Natural killer cell (primary cell): ENCODE measurements at regions not wholly inside any gene's neighbourhood (a gene's known extent, or its start where the extent isn't known, plus 50 kb on each side); places are given as distances from the start of the nearest gene placed in this dataset.

Experiments used
- ATAC-seq, 3 donors: fragments of 150-1000 bp in 2 of 3; fragments of 200-7000 bp in 1 of 3; cut with Tn5 transposase; 1 replicate in 1 of 3; 2 replicates in 2 of 3; pipeline ENCODE4 v1.10.0; 2021; ENCODE audit warnings: mild to moderate bottlenecking in 2 of 3, moderate library complexity in 2 of 3
- DNase-seq, 2 donors: peaks; one replicate each; pipeline versions ENCODE4 v3.0.0 to v3.0.0-alpha.2; 2013 to 2021; ENCODE audit warnings: mixed read lengths in 1 of 2
- H3K27ac ChIP-seq: one replicate; pipeline ENCODE4 v1.5.1; 2013; ENCODE audit warnings: mild to moderate bottlenecking, low read length
- H3K27me3 ChIP-seq: one replicate; pipeline ENCODE4 v1.6.1; 2013; ENCODE audit warnings: low read length; ENCODE audit not compliant: control insufficient read depth, insufficient read depth
- H3K36me3 ChIP-seq: one replicate; pipeline ENCODE4 v1.6.1; 2013; ENCODE audit warnings: low read length; ENCODE audit not compliant: control insufficient read depth, insufficient read depth
- H3K4me1 ChIP-seq: one replicate; pipeline ENCODE4 v1.6.1; 2013; ENCODE audit warnings: low read length; ENCODE audit not compliant: control insufficient read depth, insufficient read depth
- H3K4me3 ChIP-seq: one replicate; pipeline ENCODE4 v1.5.1; 2013; ENCODE audit warnings: low read length
- H3K9me3 ChIP-seq: one replicate; pipeline ENCODE4 v1.6.1; 2013; ENCODE audit warnings: low read length; ENCODE audit not compliant: control insufficient read depth, insufficient read depth
- H3K27ac Mint-ChIP-seq, 2 donors: one replicate each; pipeline ENCODE4 v1.8.0; 2022; ENCODE audit warnings: mild to moderate bottlenecking in 2 of 2, mixed read lengths in 2 of 2, moderate library complexity in 1 of 2
- H3K27me3 Mint-ChIP-seq, 2 donors: one replicate each; pipeline ENCODE4 v1.8.0; 2022; ENCODE audit warnings: low read depth in 2 of 2, mixed read lengths in 2 of 2
- H3K36me3 Mint-ChIP-seq: one replicate; pipeline ENCODE4 v1.8.0; 2022; ENCODE audit warnings: mixed read lengths
- H3K4me1 Mint-ChIP-seq, 2 donors: one replicate each; pipeline ENCODE4 v1.8.0; 2022; ENCODE audit warnings: mixed read lengths in 2 of 2
- H3K4me3 Mint-ChIP-seq: one replicate; pipeline ENCODE4 v1.8.0; 2022; ENCODE audit warnings: mild to moderate bottlenecking, moderate library complexity, mixed read lengths
- H3K9me3 Mint-ChIP-seq, 2 donors: one replicate each; pipeline ENCODE4 v1.8.0; 2022; ENCODE audit warnings: mixed read lengths in 2 of 2
- WGBS: methylation state at CpG from one replicate; pipeline ENCODE4 v1.1.7; 2013; ENCODE audit warnings: missing lambda C conversion rate; ENCODE audit not compliant: insufficient coverage; 5-methylcytosine and 5-hydroxymethylcytosine counted together
- intact Hi-C: fragments of 100-400 bp; cut with micrococcal nuclease; formaldehyde crosslinking; loops from one replicate; pipeline ENCODE4 v1.14.2; 2022
- TF ChIP-seq, protein P1 (sequence below): fragments of 200-600 bp; IDR thresholded peaks from one replicate; pipeline ENCODE4 v1.8.0; 2022; ENCODE audit warnings: antibody characterized with exemption

DNA sequence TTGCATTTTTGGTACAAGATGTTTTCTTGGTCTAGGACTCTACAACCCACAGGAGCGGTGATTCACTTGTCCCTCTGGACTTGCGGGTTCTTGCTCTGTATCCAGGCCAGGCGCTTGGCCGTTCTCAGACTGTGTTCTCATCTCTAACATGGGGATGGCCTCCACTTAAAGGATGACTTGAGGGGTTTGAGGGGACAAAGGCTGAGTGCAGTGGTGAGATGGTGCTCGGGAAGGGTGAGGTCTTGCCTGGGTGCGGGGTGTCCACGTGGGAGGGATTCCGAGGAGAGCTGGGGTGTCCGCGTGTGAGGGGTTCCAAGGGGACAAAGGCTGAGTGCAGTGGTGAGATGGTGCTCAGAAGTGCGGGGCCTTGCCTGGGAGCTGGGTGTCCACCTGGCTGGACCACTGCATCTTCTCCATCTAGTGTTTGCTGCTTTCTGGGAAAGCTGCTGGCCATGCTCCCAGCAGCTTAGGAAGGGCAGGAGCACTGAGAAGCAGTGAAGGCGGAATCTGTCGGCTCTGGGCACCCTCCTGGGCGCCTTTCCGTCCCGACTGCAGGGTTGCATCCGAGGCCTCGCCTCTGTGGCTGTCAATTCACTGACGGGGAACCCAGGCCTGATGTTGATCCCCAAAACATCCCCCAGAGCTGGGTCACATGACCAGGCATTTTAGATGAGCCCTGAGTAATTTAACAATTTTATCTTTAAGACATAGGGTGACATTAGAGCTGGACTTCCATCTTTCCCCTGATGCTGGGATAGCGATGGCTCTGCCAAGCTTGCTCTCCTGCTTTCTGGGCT, 280.5 kb upstream of the IRX4 start:
- H3K27me3 Mint-ChIP-seq = peaks cover 9% of the 10 kb centered on the region in 2 donors
- no peaks in the 10 kb centered on the region for H3K9me3 ChIP-seq
- H3K4me1 Mint-ChIP-seq = no peaks in the 10 kb centered on the region
- TF ChIP-seq, protein P1, sequence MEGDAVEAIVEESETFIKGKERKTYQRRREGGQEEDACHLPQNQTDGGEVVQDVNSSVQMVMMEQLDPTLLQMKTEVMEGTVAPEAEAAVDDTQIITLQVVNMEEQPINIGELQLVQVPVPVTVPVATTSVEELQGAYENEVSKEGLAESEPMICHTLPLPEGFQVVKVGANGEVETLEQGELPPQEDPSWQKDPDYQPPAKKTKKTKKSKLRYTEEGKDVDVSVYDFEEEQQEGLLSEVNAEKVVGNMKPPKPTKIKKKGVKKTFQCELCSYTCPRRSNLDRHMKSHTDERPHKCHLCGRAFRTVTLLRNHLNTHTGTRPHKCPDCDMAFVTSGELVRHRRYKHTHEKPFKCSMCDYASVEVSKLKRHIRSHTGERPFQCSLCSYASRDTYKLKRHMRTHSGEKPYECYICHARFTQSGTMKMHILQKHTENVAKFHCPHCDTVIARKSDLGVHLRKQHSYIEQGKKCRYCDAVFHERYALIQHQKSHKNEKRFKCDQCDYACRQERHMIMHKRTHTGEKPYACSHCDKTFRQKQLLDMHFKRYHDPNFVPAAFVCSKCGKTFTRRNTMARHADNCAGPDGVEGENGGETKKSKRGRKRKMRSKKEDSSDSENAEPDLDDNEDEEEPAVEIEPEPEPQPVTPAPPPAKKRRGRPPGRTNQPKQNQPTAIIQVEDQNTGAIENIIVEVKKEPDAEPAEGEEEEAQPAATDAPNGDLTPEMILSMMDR = no peak
- H3K36me3 Mint-ChIP-seq = no peaks in the 10 kb centered on the region
- H3K36me3 ChIP-seq = no peaks in the 10 kb centered on the region
- no peak for ATAC-seq
- no peak overlapping the region for H3K4me3 ChIP-seq
- no peaks in the 10 kb centered on the region for H3K27me3 ChIP-seq
- 90% methylated on average over 20 of the region's 20 CpGs for WGBS
- H3K4me3 Mint-ChIP-seq = no peak overlapping the region
- H3K27ac ChIP-seq = no peak overlapping the region
- intact Hi-C loops = no loop called here
- no peaks in the 10 kb centered on the region for H3K4me1 ChIP-seq
- no peak for DNase-seq
- H3K27ac Mint-ChIP-seq = no peak overlapping the region
- H3K9me3 Mint-ChIP-seq = peaks cover 3 to 4% of the 10 kb centered on the region in 2 donors

DNA sequence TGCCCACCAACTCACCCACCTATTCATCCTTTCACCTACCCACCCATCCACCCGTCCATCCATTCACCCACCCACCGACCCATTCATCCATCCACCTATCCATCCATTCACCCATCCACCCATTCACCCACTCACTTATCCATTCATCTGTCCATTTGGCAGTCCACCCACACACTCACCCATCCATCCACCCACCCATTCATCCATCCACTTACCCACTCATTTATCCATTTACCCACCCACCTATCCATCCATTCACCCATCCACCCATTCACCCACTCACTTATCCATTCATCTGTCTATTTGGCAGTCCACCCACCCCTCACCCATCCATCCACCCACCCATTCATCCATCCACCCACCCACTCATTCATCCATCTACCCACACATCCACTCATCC, 278.1 kb upstream of the IRX4 start:
- ATAC-seq (no peak), DNase-seq (no peak)
- H3K36me3 ChIP-seq = no peaks in the 10 kb centered on the region
- no peak overlapping the region for H3K27ac ChIP-seq
- TF ChIP-seq, protein P1 = no peak
- no peak overlapping the region for H3K4me3 ChIP-seq
- WGBS = 90% methylated on average over 2 of the region's 2 CpGs
- Mint-ChIP-seq H3K27me3 (peaks cover 9% of the 10 kb centered on the region in 2 donors), H3K9me3 (peaks cover 3 to 4% of the 10 kb centered on the region in 2 donors), H3K27ac (no peak overlapping the region), H3K36me3 (no peaks in the 10 kb centered on the region), H3K4me1 (no peaks in the 10 kb centered on the region), H3K4me3 (no peak overlapping the region)
- H3K9me3 ChIP-seq = no peaks in the 10 kb centered on the region
- no peaks in the 10 kb centered on the region for H3K27me3 ChIP-seq
- H3K4me1 ChIP-seq = no peaks in the 10 kb centered on the region
- intact Hi-C loops = no loop called here

DNA sequence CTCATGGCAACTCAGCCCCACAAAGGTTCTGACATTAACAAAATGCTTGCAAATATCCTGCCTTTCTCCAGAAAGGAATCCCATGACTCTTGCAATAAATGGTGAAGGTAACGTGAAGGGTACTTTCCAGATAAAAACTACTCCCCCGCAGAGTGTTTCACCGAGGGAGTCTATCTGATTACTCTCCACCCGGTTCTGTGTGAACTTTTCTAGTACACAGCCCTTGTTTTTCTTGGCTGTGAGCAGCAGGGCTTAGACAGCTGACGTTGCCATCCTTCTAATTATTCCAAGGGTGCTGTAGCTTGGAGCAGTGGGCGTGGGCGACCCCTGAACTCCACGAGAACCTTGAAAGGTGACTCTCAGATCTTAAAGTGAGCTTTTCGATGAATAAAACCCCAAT, 276.0 kb upstream of the IRX4 start:
- H3K27me3 Mint-ChIP-seq = peaks cover 0 to 3% of the 10 kb centered on the region in 2 donors
- no peaks in the 10 kb centered on the region for H3K36me3 Mint-ChIP-seq
- H3K9me3 ChIP-seq = no peaks in the 10 kb centered on the region
- no peak overlapping the region for H3K27ac Mint-ChIP-seq
- no peaks in the 10 kb centered on the region for H3K4me1 ChIP-seq
- intact Hi-C loops = no loop called here
- no peak for DNase-seq
- TF ChIP-seq, protein P1 = no peak
- no peak overlapping the region for H3K4me3 ChIP-seq
- H3K27ac ChIP-seq = no peak overlapping the region
- no peak overlapping the region for H3K4me3 Mint-ChIP-seq
- H3K9me3 Mint-ChIP-seq = peaks cover 3 to 4% of the 10 kb centered on the region in 2 donors
- no peak for ATAC-seq
- no peaks in the 10 kb centered on the region for H3K27me3 ChIP-seq
- no peaks in the 10 kb centered on the region for H3K4me1 Mint-ChIP-seq
- no peaks in the 10 kb centered on the region for H3K36me3 ChIP-seq
- WGBS = 84% methylated on average over 9 of the region's 9 CpGs

DNA sequence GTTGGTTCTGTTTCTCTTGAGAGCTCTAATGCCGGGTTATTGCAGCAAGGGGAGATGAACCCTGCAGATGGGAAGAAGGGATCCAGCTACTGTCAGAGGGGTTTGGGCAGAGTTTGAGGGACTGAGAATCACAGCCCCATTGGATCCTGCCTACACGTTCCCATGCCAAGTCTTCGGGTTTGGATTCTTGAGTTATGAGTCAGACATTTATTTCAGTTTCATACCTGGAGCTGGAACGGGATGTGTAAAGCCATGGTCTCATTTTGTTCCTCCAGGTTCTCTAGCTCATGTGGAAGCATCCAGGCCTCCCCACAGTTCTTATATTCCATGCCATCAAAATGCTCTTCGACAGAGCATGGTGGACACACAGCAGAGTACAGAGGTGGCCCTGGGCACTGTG, 275.4 kb upstream of the IRX4 start:
- H3K27me3 ChIP-seq = no peaks in the 10 kb centered on the region
- intact Hi-C loops = no loop called here
- H3K4me1 ChIP-seq = no peaks in the 10 kb centered on the region
- Mint-ChIP-seq H3K9me3 (peaks cover 3 to 4% of the 10 kb centered on the region in 2 donors), H3K27me3 (peaks cover 0 to 3% of the 10 kb centered on the region in 2 donors), H3K4me3 (no peak overlapping the region), H3K36me3 (no peaks in the 10 kb centered on the region), H3K4me1 (no peaks in the 10 kb centered on the region), H3K27ac (no peak overlapping the region)
- DNase-seq (no peak), ATAC-seq (no peak)
- no peaks in the 10 kb centered on the region for H3K9me3 ChIP-seq
- 78% methylated on average over 5 of the region's 5 CpGs for WGBS
- H3K4me3 ChIP-seq = no peak overlapping the region
- TF ChIP-seq, protein P1 = no peak
- no peak overlapping the region for H3K27ac ChIP-seq
- H3K36me3 ChIP-seq = no peaks in the 10 kb centered on the region
